Fibroblast of the aortic adventitia (primary cell): ENCODE measurements at regions not wholly inside any gene's neighbourhood (a gene's known extent, or its start where the extent isn't known, plus 50 kb on each side); places are given as distances from the start of the nearest gene placed in this dataset.

Source experiments
- DNase-seq: peaks from one replicate; pipeline ENCODE4 v3.0.0-alpha.2; 2010; ENCODE audit warnings: low read depth
- H3K4me3 ChIP-seq: 2 replicates; pipeline ENCODE4 v1.5.1; 2011; ENCODE audit warnings: low read depth, mild to moderate bottlenecking, control low read depth, low read length, moderate library complexity
- TF ChIP-seq, protein P1 (sequence below): IDR thresholded peaks from 2 replicates; pipeline ENCODE4 v1.5.1; 2011; ENCODE audit warnings: mild to moderate bottlenecking, low read length, control low read depth, inconsistent platforms; ENCODE audit not compliant: insufficient read depth

DNA sequence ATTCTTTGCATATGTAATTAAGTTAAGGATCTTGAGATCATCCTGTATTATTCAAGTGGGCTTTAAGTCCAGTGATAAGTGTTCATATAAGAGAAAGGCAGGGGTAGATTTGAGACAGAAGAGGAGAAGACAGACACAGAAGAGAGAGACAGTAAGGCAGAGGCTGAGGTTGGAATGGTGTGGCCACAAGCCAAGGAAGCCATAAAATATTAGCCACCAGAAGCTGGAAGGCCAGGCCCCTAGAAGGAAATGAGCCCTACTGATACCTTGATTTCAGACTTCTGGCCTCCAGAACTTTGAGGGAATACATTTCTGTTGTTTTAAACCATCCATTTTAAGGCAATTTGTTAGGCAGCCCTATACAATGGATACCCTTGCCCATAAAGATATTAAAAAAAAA, 66.9 kb upstream of the DLX2 start:
- no peak overlapping the region for H3K4me3 ChIP-seq

DNA sequence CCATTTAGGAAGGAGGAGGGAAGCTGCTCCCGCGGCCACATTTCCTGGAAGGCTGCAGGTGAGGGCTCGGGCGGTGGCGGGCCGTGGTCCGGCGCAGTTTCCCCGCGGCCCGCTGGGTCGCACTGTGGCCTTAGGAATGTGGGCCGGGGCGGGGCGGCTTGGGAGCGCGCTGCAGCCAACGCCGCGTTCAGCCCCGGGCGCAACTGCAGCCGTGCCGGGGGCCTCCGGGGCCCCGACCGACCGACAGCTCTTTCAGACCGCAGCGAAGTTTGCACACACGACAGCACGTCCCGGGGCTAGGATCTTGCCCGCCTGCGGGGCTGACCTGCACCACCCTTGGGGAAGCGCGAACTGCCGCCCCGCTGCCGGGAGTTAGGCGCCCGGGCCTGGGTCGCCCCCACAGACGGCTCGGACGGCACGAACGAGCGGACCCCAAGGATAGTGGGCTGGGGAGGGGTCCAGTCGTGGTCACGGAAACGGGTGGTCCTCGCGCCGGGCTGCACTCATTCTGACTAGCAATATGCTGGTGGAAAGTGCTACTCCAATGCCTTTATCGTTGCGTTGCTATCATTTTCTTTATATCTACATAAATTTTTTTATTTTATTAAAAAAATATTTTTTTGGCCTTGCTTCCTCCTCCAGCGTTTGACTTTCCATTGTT, 69.9 kb upstream of the DLX2 start:
- DNase-seq: peak; percentile 49
- peak overlapping the region; percentile 75 for H3K4me3 ChIP-seq
- TF ChIP-seq, protein P1, sequence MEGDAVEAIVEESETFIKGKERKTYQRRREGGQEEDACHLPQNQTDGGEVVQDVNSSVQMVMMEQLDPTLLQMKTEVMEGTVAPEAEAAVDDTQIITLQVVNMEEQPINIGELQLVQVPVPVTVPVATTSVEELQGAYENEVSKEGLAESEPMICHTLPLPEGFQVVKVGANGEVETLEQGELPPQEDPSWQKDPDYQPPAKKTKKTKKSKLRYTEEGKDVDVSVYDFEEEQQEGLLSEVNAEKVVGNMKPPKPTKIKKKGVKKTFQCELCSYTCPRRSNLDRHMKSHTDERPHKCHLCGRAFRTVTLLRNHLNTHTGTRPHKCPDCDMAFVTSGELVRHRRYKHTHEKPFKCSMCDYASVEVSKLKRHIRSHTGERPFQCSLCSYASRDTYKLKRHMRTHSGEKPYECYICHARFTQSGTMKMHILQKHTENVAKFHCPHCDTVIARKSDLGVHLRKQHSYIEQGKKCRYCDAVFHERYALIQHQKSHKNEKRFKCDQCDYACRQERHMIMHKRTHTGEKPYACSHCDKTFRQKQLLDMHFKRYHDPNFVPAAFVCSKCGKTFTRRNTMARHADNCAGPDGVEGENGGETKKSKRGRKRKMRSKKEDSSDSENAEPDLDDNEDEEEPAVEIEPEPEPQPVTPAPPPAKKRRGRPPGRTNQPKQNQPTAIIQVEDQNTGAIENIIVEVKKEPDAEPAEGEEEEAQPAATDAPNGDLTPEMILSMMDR: peak; percentile 76

More for the DNA sequence above, 66.9 kb upstream of the DLX2 start:
- TF ChIP-seq, protein P1: no peak
- DNase-seq: no peak

DNA sequence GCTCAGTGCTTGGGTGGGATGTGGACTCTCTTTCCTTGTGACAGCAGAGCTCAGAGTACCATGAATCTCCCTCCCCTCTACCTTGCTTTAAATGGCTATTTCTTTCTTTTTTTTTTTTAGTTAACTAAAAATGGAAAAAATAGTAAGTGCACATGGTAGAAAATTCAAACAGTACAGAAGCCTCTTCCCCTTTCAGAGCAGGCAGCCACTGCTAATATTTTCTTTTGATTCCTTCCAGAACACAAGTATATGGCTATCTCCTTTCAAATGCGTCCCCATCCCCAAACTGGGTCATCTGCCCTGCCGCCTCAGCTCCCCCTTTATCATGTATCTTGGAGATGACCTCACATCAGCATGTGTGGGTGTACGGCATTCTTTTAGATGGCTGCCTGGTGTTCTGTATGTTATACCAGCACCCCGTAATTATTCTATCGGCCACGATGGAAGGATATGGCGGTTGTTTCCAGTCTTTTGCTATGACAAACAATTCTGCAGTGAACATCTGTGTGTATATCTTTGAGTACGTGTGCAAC, 70.5 kb upstream of the DLX2 start:
- TF ChIP-seq, protein P1: no peak
- DNase-seq: no peak
- no peak overlapping the region for H3K4me3 ChIP-seq

DNA sequence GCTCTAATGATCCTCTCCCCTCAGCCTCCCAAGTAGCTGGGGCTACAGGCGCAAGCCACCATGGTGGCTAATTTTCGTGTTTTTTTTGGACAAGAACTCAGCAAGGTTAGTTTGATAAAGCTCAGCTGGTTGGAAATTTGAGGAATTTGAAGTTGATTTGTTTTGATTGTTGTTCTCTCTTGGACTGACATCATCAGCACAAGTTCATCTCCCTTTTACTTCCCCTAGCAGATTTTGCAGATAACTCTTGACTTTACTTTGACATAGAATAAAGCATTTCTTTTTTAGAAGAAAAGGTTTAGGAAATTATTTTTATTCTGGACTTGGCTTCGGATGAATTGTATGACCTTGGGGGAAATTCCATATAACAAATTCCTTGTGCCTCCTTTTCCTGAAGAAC, 74.9 kb upstream of the DLX2 start:
- no peak for DNase-seq
- TF ChIP-seq, protein P1: no peak
- no peak overlapping the region for H3K4me3 ChIP-seq

DNA sequence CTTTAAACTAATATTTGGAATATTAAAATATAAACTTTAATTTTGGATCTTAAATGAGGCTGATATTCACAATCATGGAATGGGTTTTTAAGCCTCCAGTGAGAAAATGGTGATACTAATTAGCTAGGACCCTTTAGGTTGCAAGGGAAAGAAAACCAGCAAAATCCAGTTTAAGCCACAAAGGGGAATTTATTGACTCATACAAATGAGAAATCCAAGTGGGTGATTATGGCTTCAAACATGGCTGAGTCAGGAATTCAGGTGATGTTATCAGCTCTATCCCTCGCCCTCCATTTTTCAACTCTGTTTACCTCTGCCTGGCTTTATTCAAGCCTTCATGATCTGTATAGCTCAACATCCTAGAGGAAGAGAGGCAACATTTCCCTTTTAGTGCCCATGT, 75.3 kb upstream of the DLX2 start:
- TF ChIP-seq, protein P1: no peak
- DNase-seq: peak; percentile 19
- H3K4me3 ChIP-seq: no peak overlapping the region

DNA sequence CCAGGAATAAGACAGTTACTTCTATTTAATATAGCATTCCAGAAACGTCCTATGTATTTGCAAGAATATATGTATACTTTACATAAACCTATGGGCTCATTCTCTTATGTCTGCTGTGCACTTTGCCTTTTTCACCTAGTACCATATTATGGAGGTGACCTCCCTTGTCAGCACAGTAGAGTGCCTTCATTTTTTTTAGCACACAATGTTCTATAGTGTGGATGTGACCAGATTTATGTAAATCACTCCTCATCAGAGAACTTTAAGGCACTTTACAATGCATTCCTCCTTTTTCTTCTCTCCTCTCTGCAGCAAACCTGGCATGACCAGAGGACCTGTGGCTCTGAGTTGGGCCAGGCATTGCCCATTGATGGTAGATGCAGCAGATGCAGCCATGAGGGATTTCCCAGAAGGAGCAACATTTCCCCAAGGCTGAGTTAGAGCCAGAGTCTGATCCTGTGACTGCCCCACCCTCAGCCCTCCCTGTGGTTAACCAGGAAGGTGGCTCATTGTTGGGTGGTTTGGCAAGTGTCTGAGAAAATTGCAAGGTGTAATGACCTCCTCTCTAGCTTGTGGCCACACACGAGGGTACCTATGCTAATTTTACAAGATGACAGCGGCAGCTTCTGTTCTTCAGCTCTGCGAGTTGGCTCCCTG, 76.5 kb upstream of the DLX2 start:
- TF ChIP-seq, protein P1: no peak
- H3K4me3 ChIP-seq: no peak overlapping the region
- DNase-seq: no peak
